ENCODE measurements at regions not wholly inside any gene's neighbourhood (a gene's known extent, or its start where the extent isn't known, plus 50 kb on each side); places are given as distances from the start of the nearest gene placed in this dataset.

GRCh38 chr2:217724471-217724870 is 278.3 kb downstream of the TNS1 start:
- TF ChIP-seq, protein P1, sequence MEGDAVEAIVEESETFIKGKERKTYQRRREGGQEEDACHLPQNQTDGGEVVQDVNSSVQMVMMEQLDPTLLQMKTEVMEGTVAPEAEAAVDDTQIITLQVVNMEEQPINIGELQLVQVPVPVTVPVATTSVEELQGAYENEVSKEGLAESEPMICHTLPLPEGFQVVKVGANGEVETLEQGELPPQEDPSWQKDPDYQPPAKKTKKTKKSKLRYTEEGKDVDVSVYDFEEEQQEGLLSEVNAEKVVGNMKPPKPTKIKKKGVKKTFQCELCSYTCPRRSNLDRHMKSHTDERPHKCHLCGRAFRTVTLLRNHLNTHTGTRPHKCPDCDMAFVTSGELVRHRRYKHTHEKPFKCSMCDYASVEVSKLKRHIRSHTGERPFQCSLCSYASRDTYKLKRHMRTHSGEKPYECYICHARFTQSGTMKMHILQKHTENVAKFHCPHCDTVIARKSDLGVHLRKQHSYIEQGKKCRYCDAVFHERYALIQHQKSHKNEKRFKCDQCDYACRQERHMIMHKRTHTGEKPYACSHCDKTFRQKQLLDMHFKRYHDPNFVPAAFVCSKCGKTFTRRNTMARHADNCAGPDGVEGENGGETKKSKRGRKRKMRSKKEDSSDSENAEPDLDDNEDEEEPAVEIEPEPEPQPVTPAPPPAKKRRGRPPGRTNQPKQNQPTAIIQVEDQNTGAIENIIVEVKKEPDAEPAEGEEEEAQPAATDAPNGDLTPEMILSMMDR (IDR thresholded peaks at IDR 0.05): no peak
- TF ChIP-seq POLR2A (IDR thresholded peaks at IDR 0.05): no peak
- TF ChIP-seq POLR2AphosphoS5 (IDR thresholded peaks at IDR 0.05): no peak
